ENCODE measurements at regions not wholly inside any gene's neighbourhood (a gene's known extent, or its start where the extent isn't known, plus 50 kb on each side); places are given as distances from the start of the nearest gene placed in this dataset.

GRCh38 chr16:88283596-88283995 lies 99.2 kb upstream of the ZNF469 start:
- no peak overlapping the region for H3K4me3 ChIP-seq (ENCODE audit: low read depth, low read length)
- no peak for DNase-seq (ENCODE audit: low read depth, low spot score)
- ChIA-PET CTCF (no interaction called here), POLR2A (no interaction called here)
- TF ChIP-seq CTCF (IDR thresholded peaks at IDR 0.05; ENCODE audit: insufficient read depth, low read length, missing control alignments), result no peak

GRCh38 chr16:88284101-88284500 lies 98.7 kb upstream of the ZNF469 start:
- CTCF ChIA-PET, result no interaction called here
- TF ChIP-seq CTCF (IDR thresholded peaks at IDR 0.05; ENCODE audit: insufficient read depth, low read length, missing control alignments), result no peak
- POLR2A ChIA-PET, result no interaction called here
- H3K4me3 ChIP-seq (ENCODE audit: low read depth, low read length), result no peak overlapping the region
- no peak for DNase-seq (ENCODE audit: low read depth, low spot score)

GRCh38 chr16:88284626-88285513 lies 97.9 kb upstream of the ZNF469 start:
- CTCF ChIA-PET, result interaction anchor here (1.5 kb wide), 1 partner anchor 14 kb away, joined by 3 read pairs; no protein-coding TSS in a partner anchor
- DNase-seq (ENCODE audit: low read depth, low spot score), result no peak
- no peak for TF ChIP-seq CTCF (IDR thresholded peaks at IDR 0.05; ENCODE audit: insufficient read depth, low read length, missing control alignments)
- H3K4me3 ChIP-seq (ENCODE audit: low read depth, low read length), result no peak overlapping the region
- POLR2A ChIA-PET, result no interaction called here

- POLR2A ChIA-PET, result no interaction called here
- no peak overlapping the region for H3K4me3 ChIP-seq (ENCODE audit: low read depth, low read length)
- DNase-seq (ENCODE audit: low read depth, low spot score), result no peak
- TF ChIP-seq CTCF (IDR thresholded peaks at IDR 0.05; ENCODE audit: insufficient read depth, low read length, missing control alignments), result no peak
- CTCF ChIA-PET, result interaction anchor here (1.5 kb wide), 1 partner anchor 13 kb away, joined by 3 read pairs; no protein-coding TSS in a partner anchor
Observed at GRCh38 chr16:88285514-88285822, 97.3 kb upstream of the ZNF469 start.

GRCh38 chr16:88286301-88286923 lies 96.3 kb upstream of the ZNF469 start:
- ChIA-PET CTCF (interaction anchor here (1.0 to 1.5 kb wide), 2 partner anchors 12 to 21 kb away, joined by 3 read pairs; no protein-coding TSS in a partner anchor), POLR2A (no interaction called here)
- no peak for DNase-seq (ENCODE audit: low read depth, low spot score)
- H3K4me3 ChIP-seq (ENCODE audit: low read depth, low read length), result no peak overlapping the region
- no peak for TF ChIP-seq CTCF (IDR thresholded peaks at IDR 0.05; ENCODE audit: insufficient read depth, low read length, missing control alignments)

GRCh38 chr16:88287219-88287618 lies 95.5 kb upstream of the ZNF469 start:
- no peak overlapping the region for H3K4me3 ChIP-seq (ENCODE audit: low read depth, low read length)
- DNase-seq (ENCODE audit: low read depth, low spot score), result no peak
- POLR2A ChIA-PET, result no interaction called here
- TF ChIP-seq CTCF (IDR thresholded peaks at IDR 0.05; ENCODE audit: insufficient read depth, low read length, missing control alignments), result peak; percentile 23
- CTCF ChIA-PET, result interaction anchor here (1.0 to 1.4 kb wide), 2 partner anchors 16 to 20 kb away, joined by 3 to 5 read pairs; no protein-coding TSS in a partner anchor

All from AG04449 (cell line).